ENCODE measurements at regions not wholly inside any gene's neighbourhood (a gene's known extent, or its start where the extent isn't known, plus 50 kb on each side); places are given as distances from the start of the nearest gene placed in this dataset.

- TF ChIP-seq CTCF (IDR thresholded peaks at IDR 0.05; ENCODE audit: unreplicated experiment) = no peak
- no peak overlapping the region for H3K27ac Mint-ChIP-seq (ENCODE audit: unreplicated experiment)
- no peak for DNase-seq (ENCODE audit: low spot score)
- H3K4me3 Mint-ChIP-seq (ENCODE audit: unreplicated experiment) = no peak overlapping the region
- H3K27me3 Mint-ChIP-seq (ENCODE audit: unreplicated experiment) = peaks cover 1% of the 10 kb centered on the region
- H3K4me1 Mint-ChIP-seq (ENCODE audit: unreplicated experiment) = no peaks in the 10 kb centered on the region
- no peaks in the 10 kb centered on the region for H3K36me3 Mint-ChIP-seq (ENCODE audit: low read depth, unreplicated experiment)
- H3K9me3 Mint-ChIP-seq (ENCODE audit: unreplicated experiment) = no peaks in the 10 kb centered on the region
Measured at GRCh38 chr18:75790796-75791195, 363.3 kb upstream of the SMIM21 start.

GRCh38 chr18:75790111-75790510, 362.6 kb upstream of the SMIM21 start:
- no peaks in the 10 kb centered on the region for H3K9me3 Mint-ChIP-seq (ENCODE audit: unreplicated experiment)
- DNase-seq (ENCODE audit: low spot score) = no peak
- no peaks in the 10 kb centered on the region for H3K4me1 Mint-ChIP-seq (ENCODE audit: unreplicated experiment)
- no peak for TF ChIP-seq CTCF (IDR thresholded peaks at IDR 0.05; ENCODE audit: unreplicated experiment)
- no peaks in the 10 kb centered on the region for H3K36me3 Mint-ChIP-seq (ENCODE audit: low read depth, unreplicated experiment)
- no peak overlapping the region for H3K4me3 Mint-ChIP-seq (ENCODE audit: unreplicated experiment)
- H3K27me3 Mint-ChIP-seq (ENCODE audit: unreplicated experiment) = peaks cover 1% of the 10 kb centered on the region
- no peak overlapping the region for H3K27ac Mint-ChIP-seq (ENCODE audit: unreplicated experiment)

GRCh38 chr18:75785834-75786233, 358.3 kb upstream of the SMIM21 start:
- H3K27me3 Mint-ChIP-seq (ENCODE audit: unreplicated experiment) = no peaks in the 10 kb centered on the region
- H3K27ac Mint-ChIP-seq (ENCODE audit: unreplicated experiment) = no peak overlapping the region
- no peaks in the 10 kb centered on the region for H3K9me3 Mint-ChIP-seq (ENCODE audit: unreplicated experiment)
- H3K4me3 Mint-ChIP-seq (ENCODE audit: unreplicated experiment) = no peak overlapping the region
- DNase-seq (ENCODE audit: low spot score) = no peak
- no peak for TF ChIP-seq CTCF (IDR thresholded peaks at IDR 0.05; ENCODE audit: unreplicated experiment)
- no peaks in the 10 kb centered on the region for H3K4me1 Mint-ChIP-seq (ENCODE audit: unreplicated experiment)
- no peaks in the 10 kb centered on the region for H3K36me3 Mint-ChIP-seq (ENCODE audit: low read depth, unreplicated experiment)

- no peaks in the 10 kb centered on the region for H3K9me3 Mint-ChIP-seq (ENCODE audit: unreplicated experiment)
- no peak for DNase-seq (ENCODE audit: low spot score)
Measured at GRCh38 chr18:75785206-75785605, 357.7 kb upstream of the SMIM21 start.

GRCh38 chr18:75784390-75784789, 356.9 kb upstream of the SMIM21 start:
- Mint-ChIP-seq H3K9me3 (ENCODE audit: unreplicated experiment) (no peaks in the 10 kb centered on the region), H3K27ac (ENCODE audit: unreplicated experiment) (no peak overlapping the region), H3K36me3 (ENCODE audit: low read depth, unreplicated experiment) (no peaks in the 10 kb centered on the region), H3K27me3 (ENCODE audit: unreplicated experiment) (peaks cover 3% of the 10 kb centered on the region), H3K4me3 (ENCODE audit: unreplicated experiment) (no peak overlapping the region), H3K4me1 (ENCODE audit: unreplicated experiment) (no peaks in the 10 kb centered on the region)
- no peak for TF ChIP-seq CTCF (IDR thresholded peaks at IDR 0.05; ENCODE audit: unreplicated experiment)
- DNase-seq (ENCODE audit: low spot score) = no peak

More at GRCh38 chr18:75785206-75785605, 357.7 kb upstream of the SMIM21 start:
- Mint-ChIP-seq H3K4me3 (ENCODE audit: unreplicated experiment) (no peak overlapping the region), H3K27ac (ENCODE audit: unreplicated experiment) (no peak overlapping the region), H3K27me3 (ENCODE audit: unreplicated experiment) (no peaks in the 10 kb centered on the region), H3K36me3 (ENCODE audit: low read depth, unreplicated experiment) (no peaks in the 10 kb centered on the region), H3K4me1 (ENCODE audit: unreplicated experiment) (no peaks in the 10 kb centered on the region)
- TF ChIP-seq CTCF (IDR thresholded peaks at IDR 0.05; ENCODE audit: unreplicated experiment) = no peak

Data from endothelial cell (in vitro differentiated cells).